UCSD-AML1 (cell line): ENCODE measurements at regions not wholly inside any gene's neighbourhood (a gene's known extent, or its start where the extent isn't known, plus 50 kb on each side); places are given as distances from the start of the nearest gene placed in this dataset.
"Not testable (repeated sequence)": the region's sequence is repeated elsewhere in the genome, so short reads cannot be mapped to it uniquely, and the experiment has no call there.

ENCODE experiments used
- DNase-seq: peaks from one replicate; lab custom pipeline; 2025; ENCODE audit not compliant: unreplicated experiment; lab: John Stamatoyannopoulos, UW

GRCh38 chr6:8821981-8822381, 386.6 kb upstream of the SLC35B3 start:
- no peak for DNase-seq

DNA sequence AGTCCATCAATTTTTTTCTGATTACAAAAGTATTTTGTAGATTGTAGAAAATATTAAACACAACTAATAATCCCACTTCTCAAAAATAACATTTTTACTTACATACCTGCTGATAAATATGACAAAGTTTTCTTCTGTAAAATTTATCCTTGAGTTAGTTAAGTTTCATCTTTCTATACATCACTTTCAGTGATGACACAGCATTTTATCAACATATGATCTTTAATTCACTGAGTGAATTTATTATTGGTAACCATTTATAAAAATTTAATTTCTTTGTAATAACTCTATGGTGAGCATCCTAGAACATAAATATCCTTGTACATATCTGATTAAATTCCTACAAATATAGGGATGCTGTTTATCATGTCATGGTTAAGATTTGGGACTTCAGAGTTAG, 385.0 kb upstream of the SLC35B3 start:
- DNase-seq: no peak

GRCh38 chr6:8819446-8819845, 384.1 kb upstream of the SLC35B3 start:
- no peak for DNase-seq

- no peak for DNase-seq
Observed at GRCh38 chr6:8814440-8815000, 379.2 kb upstream of the SLC35B3 start.

DNA sequence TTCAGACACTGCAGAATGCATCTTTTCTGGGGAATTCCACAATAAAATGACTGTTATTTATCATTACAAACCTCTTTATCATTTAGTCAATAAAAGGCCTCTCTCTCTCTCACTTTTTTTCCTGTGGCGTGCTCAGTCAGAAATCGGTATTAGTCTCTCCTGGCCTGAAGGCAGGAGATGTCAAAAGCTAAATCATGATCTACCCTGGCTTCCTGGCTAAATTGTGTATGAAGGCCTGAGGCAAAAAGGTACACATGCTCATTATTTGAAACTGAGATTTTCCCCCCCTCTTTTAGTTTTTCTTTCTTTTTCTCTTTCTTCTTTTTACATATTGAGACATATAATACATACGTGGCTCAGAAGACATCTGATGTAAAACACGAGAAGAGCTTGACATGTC, 375.0 kb upstream of the SLC35B3 start:
- DNase-seq: no peak

- no peak for DNase-seq
Observed at GRCh38 chr6:8809662-8810061, 374.3 kb upstream of the SLC35B3 start.

DNA sequence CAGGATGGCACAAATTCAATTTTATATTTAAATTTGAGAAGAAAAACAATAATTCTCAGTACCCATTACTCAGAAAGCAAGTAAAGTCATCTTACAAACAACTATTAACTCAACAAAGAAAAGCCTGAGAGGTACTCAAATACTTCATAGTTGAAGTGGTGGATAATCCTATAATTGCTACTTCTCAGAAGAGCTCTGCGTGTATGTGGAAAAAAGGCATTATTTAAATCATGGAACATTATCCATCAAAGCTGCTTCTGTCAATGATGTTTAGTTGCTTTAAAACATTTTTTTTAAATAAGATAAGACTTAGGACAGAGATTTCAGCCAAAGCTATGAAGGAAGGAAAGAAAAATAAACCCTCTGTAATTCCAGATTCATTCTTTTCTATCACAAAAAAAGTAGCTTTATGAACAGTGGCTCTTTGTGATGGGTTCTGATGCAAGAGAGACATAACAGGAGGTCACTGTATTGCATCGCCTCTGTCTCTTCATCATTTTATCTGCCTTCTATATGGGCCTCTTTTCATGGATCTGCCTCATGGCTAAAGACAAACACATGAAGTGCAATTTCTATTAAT, 367.9 kb upstream of the SLC35B3 start:
- no peak for DNase-seq

DNA sequence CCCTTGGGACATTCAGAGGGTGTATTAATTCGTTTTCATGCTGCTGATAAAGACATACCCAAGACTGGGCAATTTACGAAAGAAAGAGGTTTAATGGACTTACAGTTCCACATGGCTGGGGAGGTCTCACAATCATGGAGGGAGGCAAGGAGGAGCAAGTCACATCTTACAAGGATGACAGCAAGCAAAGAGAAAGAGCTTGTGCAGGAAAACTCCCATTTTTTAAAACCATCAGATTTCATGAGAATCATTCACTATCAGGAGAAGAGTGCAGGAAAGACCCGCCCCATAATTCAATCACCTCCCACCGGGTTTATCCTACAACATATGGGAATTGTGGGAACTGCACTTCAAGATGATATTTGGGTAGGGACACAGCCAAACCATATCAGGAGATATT, 367.1 kb upstream of the SLC35B3 start:
- DNase-seq: not testable (repeated sequence)

DNA sequence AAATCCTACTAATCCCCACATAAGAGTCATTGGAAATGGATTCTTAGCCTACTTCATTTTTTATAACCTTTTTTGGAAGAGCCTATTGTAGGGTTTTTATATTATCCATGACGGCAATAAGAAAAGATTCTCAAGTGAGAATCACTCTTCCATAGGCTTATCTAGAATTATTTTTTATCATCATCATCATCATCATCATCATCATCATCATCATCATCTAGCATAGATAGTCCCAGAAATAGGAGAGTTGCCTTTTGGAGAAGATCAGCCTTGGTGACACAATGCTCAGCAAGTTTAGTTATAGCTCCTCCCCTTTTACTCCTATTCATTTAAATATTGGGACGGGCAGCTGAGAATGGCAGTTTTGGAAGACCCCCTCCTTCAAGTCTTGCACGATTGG, 359.1 kb upstream of the SLC35B3 start:
- DNase-seq: no peak

DNA sequence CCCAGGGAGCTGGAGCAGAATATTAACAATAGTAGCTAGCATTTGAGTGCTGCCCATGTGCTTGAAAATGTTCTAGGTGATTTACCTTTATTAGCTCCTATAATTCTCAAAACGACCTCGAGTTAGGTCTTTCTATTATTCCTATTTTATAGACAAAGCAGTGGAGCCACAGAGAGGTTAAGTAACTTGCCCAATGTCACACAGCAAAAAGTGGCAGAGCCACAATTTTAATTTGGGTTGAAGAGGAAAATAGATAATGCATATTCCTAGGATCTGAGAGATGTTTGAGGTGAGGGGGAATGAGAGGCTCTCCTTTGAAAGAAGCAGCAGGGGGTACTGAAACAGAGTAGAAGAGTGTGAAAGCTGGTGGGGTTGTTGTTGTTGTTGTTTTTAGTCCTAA, 354.5 kb upstream of the SLC35B3 start:
- no peak for DNase-seq

DNA sequence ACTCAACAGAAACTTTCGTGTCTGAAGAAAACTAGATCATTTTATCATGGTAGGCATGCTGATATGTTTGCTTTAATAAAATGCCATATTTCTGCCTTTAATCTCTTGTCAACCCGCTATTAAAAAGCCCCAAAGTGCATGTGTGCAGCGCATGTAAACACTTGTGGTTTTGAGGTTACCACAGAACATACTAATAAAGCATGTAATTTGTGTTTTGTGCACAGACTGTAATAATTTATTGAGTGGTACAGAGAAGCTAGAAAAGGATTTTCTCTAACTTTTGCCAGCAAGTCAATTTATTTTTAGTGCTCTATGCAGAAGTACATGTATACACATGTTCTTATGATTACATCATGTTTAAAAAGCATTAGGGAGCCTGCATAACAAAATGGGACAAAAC, 349.9 kb upstream of the SLC35B3 start:
- DNase-seq: no peak

GRCh38 chr6:8783191-8783590, 347.8 kb upstream of the SLC35B3 start:
- DNase-seq: no peak

GRCh38 chr6:8780653-8781052, 345.3 kb upstream of the SLC35B3 start:
- DNase-seq: no peak

DNA sequence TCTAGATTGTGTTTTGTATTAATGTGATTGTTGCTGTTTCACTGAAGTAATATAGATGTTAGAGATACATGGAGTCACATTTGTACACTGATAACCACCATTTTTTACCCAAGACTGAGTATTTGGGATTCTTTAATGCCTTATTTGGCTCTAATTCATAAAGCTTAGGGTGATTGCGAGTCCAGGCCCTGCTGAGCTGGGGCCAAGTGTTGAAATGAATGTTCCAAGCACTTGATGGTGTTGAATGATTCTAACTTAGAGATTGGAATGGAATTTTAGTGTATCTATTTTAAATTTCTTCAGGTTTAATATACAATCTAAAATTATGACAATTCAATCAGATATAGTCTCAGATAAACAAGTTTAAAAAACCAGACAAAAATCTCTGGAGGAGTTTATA, 329.4 kb upstream of the SLC35B3 start:
- DNase-seq: no peak

GRCh38 chr6:8760951-8761350, 325.6 kb upstream of the SLC35B3 start:
- no peak for DNase-seq

- no peak for DNase-seq
Observed at GRCh38 chr6:8758412-8758811, 323.1 kb upstream of the SLC35B3 start.

DNA sequence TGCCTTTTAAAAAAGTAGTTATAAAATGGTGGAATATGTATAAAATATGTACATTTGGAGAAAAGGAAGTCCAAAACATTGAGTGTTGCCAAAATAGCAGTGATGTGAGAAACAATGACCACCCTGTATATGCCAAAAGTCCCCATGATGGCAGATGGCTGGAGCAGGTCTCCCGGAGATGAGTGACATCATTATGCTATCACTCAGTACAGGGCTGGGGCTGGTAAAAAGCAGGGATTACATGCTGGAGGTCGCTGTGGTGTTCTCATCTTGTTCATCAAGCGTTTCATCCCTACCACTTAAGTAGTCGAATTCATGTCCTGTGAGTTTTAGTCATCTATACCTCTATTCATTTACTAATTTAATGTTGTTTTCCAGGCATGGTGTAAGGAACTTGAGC, 315.3 kb upstream of the SLC35B3 start:
- DNase-seq: no peak

GRCh38 chr6:8749465-8749864, 314.1 kb upstream of the SLC35B3 start:
- DNase-seq: no peak

GRCh38 chr6:8743170-8743745, 307.9 kb upstream of the SLC35B3 start:
- no peak for DNase-seq

- no peak for DNase-seq
Observed at GRCh38 chr6:8739454-8739853, 304.1 kb upstream of the SLC35B3 start.

- DNase-seq: no peak
Observed at GRCh38 chr6:8738951-8739350, 303.6 kb upstream of the SLC35B3 start.

DNA sequence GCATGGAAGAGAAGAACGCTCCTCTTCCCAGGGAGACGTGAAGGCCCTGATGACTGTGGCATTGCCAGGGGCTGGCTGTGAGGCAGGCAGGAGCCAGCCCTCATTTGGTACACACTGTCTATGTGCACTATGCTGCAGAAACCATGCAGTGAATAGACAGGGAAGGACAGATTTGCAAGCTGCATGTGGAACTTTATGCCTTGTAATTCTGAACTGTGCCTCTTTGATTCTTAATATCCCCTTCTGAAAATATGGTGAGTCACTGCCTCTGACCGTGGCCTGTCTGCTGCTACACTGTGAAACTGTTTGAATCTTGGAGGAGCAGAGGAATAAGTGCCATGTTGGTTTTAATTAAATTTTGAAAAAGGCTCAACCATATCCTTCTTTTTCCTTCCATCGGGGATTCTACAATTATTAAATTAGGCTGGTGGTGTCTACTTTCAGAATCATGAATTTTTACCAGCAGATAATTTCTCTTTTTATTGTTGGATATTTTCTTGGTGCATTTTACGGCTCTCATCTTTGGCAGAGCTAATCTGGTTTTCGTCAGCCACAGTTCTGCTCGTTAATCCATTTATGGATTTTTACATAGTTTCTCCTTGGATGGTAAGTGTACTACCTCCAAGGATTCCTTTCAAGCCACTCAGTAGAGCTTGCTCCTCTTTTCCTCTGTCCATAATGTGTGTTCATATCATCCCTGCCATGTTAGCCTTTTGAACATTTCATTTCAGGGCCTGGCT, 301.0 kb upstream of the SLC35B3 start:
- DNase-seq: peak; percentile 10
